ENCODE measurements at regions not wholly inside any gene's neighbourhood (a gene's known extent, or its start where the extent isn't known, plus 50 kb on each side); places are given as distances from the start of the nearest gene placed in this dataset.
"Not testable (repeated sequence)": the region's sequence is repeated elsewhere in the genome, so short reads cannot be mapped to it uniquely, and the experiment has no call there.

DNA sequence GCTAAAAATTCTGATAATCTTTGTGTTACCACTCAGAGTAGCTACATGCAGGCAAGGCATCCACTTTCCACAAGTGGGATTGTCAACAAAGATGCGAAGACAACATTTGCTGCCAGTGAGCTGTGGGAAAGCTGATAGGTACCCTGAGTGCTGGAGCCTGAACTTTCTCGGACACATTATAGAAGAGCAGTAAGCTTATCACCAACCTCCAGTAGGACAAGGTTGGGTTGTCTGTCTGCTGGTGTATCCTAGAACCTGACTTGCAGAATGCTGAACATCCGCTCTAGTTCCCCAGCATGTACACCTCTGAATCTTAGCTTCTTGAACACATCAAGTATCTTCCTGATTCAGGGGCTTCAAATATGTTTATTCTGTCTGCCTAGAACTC, 103.8 kb upstream of the PPM1H start:
- DNase-seq: no peak

DNA sequence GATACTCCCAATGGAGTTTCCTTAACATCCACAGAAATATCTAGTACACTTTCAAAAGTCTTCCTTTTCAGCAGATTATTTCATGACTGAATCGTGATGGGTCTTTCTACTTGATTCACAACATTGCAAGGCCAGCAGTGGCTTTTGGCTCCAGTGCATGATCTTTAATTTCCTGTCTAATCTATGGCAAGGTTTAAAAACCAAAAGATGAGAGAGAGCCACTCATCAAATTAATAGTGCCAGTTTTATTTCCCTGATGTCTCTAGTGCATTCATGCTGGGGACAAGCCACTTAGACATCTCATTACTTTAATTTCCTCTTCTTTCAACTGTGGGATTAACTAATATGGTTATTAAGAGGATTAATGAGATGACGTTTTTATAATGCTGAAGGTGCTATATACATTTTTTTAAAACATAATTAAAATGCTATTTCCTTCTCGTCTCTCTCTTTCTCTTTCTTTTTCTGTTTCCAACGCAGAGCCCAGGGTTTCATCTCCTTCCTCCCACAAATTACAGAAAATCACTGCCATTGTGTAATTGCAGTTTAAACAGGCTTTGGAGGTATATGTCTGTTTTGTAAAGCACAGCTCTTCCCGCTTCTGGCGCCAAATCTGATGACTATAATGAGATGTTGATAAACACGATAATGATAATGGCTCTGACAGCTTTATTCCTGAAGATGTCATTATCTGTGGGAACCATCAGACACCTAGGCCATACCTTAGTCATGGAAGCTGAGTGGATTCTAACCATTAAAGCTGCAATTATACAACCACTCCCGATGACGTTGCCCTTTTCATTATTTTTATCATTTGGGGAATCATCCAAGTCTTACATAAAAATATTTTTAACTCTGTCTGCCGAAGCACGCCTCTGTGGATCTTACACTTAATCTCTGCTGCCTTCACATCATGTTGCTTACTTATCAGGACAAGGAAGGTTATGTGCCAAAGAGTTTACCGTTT, 103.1 kb upstream of the PPM1H start:
- no peak for DNase-seq

DNA sequence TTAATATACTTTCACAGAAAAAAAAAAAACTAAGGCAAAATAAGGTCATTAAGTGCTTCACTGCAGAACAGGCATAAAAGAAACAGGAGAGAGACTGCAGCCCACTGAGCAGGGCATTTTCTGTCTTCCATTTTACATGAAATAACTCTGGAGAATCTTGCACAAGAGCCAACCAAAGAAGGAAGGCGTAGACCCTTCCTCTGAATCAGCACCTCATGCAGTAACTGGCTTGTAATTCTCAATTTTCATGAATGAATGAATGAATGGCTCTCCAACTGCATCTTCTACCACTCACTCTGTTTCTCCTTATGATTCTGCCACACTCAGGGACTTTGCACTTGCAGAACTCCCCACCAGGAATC, 102.0 kb upstream of the PPM1H start:
- DNase-seq: no peak

DNA sequence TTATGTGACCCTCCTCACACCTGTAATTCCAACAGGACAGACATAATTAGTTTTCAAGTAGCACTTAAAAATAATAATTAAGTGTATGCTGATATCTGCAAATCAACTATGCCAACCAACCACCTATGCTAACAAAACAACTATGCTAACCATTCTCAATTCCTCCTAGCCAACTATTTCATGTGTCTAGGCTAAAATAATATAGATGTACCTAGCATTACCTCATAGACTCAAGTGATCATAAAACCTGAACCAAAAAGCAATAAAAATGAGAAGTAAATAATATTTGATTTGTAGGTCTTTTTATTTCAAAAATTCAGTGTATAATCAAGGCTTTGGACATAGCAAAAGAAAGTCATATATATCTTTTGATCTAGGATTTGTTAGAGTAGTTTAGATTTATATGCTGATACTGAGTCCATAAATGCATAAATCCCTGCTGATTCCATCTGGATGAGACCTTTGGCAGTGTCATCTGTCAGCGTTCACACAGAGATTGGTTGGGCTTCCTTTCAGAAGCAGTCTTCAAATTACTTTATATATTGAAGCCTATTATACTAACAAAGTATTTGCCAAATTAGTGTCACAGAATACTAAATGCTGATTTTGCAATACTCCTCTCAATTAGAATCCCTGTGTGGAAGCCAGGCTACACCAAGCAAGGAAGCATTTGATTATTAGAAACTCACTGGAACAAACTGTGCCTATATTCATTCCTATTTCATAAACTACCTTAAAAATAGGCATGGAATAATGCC, 101.4 kb upstream of the PPM1H start:
- no peak for DNase-seq

- no peak for DNase-seq
These were observed 99.7 kb upstream of the PPM1H start for GRCh38 chr12:63034601-63035000.

DNA sequence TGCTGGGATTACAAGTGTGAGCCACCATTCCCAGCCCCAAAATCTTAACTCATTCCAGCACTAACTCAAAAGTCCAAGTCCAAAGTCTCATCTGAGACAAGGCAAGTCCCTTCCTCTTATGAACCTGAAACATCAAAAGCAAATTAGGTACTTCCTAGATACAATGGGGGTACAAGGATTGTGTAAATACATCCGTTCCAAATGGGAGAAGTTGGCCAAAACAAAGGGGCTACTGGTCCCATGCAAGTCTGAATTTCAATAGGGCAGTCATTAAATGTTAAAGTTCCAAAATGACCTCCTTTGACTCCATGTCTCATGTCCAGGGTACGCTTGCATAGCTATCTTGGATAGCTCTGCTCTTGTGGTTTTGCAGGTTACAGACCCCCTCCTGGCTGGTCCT, 94.7 kb upstream of the PPM1H start:
- DNase-seq: no peak

DNA sequence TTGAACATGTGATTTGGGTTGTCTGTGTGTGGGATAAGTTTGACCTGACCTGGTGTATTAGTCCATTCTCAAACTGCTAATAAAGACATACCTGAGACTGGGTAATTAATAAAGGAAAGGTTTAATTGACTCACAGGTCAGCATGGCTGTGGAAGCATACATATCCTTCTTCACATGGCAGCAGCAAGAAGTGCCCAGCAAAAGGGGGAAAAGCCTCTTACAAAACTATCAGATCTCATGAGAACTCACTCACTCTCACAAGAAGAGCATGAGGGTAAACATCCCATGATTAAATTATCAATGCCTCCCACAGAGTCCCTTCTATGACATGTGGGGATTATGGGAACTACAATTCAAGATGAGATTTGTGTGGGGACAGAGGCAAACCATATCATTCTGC, 94.0 kb upstream of the PPM1H start:
- DNase-seq: no peak

GRCh38 chr12:63025116-63025515, 90.2 kb upstream of the PPM1H start:
- no peak for DNase-seq

GRCh38 chr12:63023926-63024325, 89.0 kb upstream of the PPM1H start:
- DNase-seq: no peak

DNA sequence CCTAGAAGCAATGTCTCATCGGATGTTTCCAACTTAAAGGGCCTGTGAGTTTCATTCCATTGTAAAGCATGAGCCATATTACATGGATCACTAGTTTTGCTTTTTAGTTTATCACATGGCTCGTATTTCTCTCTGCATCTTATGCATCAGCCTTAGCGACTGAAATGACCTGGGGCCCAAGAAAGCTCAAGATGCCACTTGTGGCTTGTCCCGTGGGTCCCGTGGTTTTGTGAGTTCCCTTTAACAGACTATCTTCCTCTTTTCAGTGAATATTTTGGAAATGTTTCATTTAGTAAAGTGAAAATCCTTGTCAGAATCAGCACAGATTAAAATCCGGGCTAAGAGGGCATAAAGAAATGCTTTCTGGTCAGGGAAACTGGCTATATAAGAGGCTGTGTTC, 86.2 kb upstream of the PPM1H start:
- no peak for DNase-seq

- DNase-seq: no peak
These were observed 85.3 kb upstream of the PPM1H start for GRCh38 chr12:63020269-63020668.

DNA sequence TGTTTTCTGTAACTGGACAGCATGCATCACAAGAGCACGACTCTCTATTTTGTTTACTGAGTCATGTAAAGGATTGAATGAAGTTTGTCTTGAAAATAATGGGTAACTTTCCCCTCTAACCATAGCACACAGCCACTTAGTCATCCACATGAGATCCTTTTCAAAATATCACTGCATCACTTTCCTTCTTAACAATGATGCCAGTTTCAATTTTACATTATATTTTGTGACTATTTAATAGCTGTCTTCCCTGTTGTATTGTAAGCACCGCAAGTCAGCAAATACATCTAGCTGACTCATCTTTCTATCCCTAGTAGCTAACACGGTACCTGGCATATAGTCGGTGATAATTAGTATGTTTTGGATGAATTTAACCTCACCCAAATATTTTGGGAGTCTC, 83.3 kb upstream of the PPM1H start:
- no peak for DNase-seq

DNA sequence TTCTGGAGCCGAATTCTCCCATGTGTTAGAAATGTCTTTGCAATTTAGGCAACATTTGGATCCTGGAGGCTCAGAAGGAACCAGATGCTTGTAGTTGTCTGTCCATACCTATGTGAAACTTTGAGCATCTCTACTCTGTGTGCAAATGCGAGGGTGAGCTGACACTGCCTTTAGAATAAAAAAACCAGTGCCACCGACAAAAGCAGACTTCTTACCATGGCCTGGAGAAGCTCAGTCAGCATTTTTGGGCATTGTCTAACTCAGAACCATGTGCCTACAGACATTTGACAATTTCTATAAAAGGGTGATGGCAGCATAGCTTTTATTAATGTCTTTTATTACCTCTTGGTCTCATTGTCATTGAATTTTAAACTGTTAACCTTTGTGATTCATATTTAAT, 78.4 kb upstream of the PPM1H start:
- no peak for DNase-seq

- DNase-seq: no peak
These were observed 75.7 kb upstream of the PPM1H start for GRCh38 chr12:63010698-63011097.

DNA sequence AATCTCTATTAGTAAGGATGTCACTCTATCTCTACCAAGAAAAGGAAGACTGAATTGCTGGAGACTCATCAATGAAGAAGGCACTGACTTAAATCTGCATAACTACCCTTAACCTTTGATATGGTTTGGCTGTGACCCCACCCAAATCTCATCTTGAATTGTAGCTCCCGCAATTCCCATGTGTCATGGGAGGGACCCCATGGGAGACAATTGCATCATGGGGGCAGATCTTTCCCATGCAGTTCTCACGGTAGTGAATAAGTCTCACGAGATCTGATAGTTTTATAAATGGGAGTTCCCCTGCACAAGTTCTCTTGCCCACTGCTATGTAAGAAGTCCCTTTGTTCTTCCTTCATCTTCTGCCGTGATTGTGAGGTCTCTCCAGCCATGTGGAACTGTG, 73.4 kb upstream of the PPM1H start:
- no peak for DNase-seq

DNA sequence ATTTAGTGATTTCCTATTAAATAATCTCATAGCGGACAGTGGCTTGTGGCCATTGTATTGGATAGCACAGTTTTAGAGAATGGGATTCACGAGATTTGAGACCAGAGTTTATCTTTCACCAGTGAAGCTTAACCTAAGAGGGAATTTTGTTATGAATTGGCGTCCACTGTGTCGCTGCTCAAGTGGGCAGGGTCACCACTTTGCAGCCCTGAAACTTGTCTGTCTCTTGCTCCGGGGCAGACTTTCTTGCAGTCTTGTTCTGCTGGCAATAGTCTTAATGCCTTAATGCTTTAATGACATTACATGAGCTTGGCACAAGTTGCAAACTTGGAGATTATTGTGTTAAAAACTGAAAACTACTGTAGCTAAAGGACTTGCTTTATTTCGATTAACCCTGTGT, 72.8 kb upstream of the PPM1H start:
- DNase-seq: no peak

- no peak for DNase-seq
These were observed 71.6 kb upstream of the PPM1H start for GRCh38 chr12:63006536-63006935.

DNA sequence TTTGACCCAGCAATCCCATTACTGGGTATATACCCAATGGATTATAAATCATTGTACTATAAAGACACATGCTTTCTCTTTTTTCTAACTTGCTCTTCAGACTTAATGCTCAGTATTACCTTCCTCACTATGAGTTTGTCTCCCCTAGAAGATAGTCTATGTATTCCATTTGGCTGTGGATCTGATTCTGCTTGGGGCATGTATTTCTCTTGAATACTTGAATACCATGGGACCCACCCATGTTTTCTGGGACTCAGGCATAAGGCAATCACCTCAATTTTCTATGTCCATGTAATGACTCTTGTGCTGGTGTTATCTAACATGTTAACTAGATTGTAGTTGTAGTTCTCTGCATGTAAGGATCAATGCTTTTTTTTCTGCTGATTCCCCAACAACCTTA, 70.4 kb upstream of the PPM1H start:
- no peak for DNase-seq

DNA sequence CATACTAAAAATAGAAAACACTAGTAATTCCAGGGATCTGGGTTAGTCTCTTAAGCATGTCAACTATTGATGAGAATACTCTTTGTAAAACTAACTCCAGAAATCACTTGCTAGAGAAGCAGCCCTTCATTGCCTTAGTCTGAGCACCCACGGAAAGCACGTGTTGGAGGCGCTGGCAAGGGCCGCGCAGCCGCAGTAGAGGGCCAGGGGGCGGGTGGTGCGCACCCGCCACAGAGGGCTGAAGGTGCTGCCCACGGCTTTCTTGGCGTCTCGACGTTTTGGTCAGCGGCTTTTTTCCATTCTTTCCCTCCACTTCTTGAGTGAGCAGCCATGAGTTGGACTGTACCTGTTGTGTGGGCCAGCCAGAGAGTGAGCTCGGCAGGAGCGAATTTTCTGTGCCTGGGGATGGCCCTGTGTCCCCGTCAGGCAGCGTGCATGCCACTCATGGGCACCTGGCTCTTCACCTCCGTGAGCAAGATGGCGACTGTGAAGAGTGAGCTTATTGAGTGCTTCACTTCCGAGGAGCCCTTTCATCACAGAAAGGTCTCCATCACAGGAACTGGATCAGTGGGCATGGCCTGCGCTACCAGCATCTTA, 68.4 kb upstream of the PPM1H start:
- DNase-seq: no peak

DNA sequence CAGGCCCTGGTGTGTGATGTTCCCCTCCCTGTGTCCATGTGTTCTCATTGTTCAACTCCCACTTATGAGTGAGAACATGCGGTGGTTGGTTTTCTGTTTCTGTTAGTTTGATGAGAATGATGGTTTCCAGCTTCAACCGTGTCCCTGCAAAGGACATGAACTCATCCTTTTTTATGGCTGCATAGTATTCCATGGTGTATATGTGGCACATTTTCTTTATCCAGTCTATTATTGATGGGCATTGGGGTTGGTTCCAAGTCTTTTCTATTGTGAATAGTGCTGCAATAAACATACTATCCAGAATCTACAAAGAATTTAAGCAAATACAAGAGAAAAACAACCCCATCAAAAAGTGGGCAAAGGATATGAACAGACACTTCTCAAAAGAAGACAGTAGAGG, 67.1 kb upstream of the PPM1H start:
- DNase-seq: not testable (repeated sequence)

- DNase-seq: no peak
These were observed 63.5 kb upstream of the PPM1H start for GRCh38 chr12:62998454-62998853.

DNA sequence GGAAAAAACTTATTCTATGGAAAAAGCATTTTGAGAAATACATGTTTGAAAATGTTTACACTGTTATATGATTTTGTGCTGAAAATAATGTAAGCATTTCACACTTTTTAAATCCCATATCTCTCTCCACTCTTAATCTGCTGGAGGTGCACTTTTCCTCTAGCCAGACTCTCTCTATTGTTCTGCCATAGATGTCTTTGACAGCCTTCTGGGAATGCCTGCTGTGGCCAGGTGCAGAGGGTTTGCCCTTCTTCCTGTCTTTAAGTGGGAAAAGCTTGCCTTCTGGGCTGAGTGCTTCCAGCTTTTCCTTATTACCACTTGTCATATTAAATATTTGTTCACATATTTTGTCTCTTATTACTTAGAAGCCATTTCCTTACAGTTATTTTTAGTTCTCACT, 60.1 kb upstream of the PPM1H start:
- DNase-seq: no peak

DNA sequence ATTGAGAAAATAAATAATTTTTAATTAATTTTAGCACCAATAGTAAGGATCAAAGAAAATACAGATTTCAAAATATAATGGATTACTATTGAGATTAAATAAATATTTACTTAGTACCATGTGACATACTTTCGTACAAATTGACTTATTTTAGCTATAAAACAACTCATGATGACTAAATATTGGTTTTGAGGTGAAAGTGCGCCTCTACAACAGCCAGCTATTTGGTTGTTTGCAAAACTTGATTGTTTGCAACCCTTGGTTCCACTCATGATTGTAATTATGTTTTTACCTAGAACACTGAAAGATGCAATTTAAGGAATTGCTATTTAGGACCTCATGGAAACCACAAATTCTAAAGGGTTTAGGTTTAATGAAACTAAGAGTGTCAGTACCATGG, 51.9 kb upstream of the PPM1H start:
- no peak for DNase-seq
